ENCODE measurements at regions not wholly inside any gene's neighbourhood (a gene's known extent, or its start where the extent isn't known, plus 50 kb on each side); places are given as distances from the start of the nearest gene placed in this dataset.
"Not testable (repeated sequence)": the region's sequence is repeated elsewhere in the genome, so short reads cannot be mapped to it uniquely, and the experiment has no call there.

- DNase-seq: no peak
Observed at GRCh38 chr9:38253200-38253599, 139.3 kb upstream of the ALDH1B1 start.

- no peak for DNase-seq
Observed at GRCh38 chr9:38251036-38251860, 141.3 kb upstream of the ALDH1B1 start.

DNA sequence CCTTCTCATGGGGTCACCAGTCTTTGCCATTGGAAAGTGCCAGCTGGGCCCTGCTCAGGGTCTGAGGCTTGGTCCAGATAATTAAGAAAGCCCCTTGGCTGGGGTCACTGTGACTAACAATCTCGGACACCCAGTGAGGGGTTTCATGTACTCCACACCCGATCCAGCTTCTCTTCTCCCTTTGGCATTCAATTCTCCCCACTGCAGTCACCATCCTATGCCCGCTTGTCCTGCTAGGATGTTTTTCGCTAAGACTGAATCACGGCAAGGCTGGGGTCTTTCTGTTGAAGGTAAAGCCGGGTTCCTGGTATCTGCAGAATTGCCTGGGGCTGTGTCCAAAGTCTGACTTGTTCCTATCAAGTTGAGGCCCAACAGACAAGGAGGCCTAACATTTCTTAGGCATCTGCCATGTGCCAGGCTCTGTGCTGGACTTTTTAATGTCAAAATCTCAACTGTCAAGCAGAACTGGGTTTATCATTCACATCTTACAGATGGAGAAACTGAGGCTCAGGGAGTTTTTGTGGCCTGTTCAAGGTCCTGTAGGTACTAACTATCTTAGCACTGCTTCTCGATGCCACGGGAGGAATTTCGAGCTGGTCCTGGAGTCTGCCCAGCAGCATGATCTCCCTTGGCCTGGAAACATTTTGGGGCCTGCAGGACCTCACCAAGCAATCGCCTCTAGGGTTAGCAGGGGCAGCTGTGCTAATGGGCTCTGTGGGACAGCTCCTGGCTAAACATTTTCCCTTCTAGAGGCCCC, 142.0 kb upstream of the ALDH1B1 start:
- DNase-seq: no peak

GRCh38 chr9:38249587-38250210, 142.8 kb upstream of the ALDH1B1 start:
- no peak for DNase-seq

DNA sequence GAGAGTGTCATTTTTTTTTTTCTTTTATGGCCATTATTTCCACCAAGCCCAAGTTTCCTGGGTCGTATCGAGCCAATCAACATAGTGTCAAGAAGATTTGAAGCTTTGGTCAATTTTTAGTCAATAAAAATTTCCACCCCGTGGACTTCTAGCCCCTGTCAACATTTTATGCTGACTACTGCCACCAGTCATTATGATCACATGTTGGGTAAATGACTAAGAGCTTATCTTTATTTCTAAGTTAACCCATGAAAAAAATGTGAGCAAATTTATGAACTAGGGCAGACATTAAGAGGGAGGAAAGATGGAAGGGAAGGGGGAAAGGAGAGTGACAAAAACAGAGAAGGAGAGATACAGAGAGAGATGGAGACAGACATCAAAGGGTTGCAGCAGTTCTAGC, 143.5 kb upstream of the ALDH1B1 start:
- no peak for DNase-seq

GRCh38 chr9:38246833-38247232, 145.7 kb upstream of the ALDH1B1 start:
- no peak for DNase-seq

DNA sequence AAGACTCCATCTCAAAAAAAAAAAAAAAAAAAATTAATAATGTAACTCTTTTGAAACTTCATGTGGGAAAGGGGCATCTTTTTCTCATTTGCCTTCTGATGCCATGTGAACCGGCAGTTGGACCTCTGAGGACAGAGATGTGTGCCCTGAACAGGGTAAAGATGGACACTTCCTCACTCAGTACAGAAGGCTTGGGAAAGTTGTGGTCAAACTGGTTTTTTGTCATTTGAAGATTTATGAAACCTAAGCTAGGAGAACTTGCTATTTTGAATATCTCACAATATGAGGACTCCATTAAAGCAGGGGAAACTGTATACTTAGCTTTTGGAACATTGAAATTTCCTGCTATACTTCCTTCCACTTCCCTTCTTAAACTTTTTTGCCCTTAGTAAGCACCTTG, 147.5 kb upstream of the ALDH1B1 start:
- no peak for DNase-seq

DNA sequence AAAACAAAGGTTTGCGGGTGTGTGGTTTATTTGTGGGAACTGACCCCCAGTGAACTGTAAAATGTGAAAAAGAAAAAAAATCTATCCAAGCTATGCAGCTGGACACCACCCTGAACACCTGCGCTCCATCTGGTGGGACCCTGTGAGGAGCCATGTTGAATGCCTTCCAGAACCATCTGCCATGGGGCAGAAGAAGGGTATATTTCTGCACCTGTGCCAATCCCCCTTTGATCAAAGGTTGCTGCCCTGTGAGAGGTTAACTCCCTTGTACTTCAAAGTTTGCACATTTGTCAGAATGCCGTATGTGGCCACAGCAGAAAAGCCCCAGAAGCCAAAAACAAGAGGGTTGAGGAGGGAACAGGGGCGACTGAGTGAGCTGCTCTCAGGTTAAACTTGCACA, 148.5 kb upstream of the ALDH1B1 start:
- no peak for DNase-seq

GRCh38 chr9:38242151-38242550, 150.4 kb upstream of the ALDH1B1 start:
- DNase-seq: not testable (repeated sequence)

- no peak for DNase-seq
Observed at GRCh38 chr9:38240051-38240450, 152.5 kb upstream of the ALDH1B1 start.

- no peak for DNase-seq
Observed at GRCh38 chr9:38235244-38235643, 157.3 kb upstream of the ALDH1B1 start.

- no peak for DNase-seq
Observed at GRCh38 chr9:38234479-38235170, 157.9 kb upstream of the ALDH1B1 start.

GRCh38 chr9:38233796-38234355, 158.6 kb upstream of the ALDH1B1 start:
- DNase-seq: no peak

GRCh38 chr9:38233343-38233742, 159.2 kb upstream of the ALDH1B1 start:
- DNase-seq: no peak

- no peak for DNase-seq
Observed at GRCh38 chr9:38232895-38233294, 159.6 kb upstream of the ALDH1B1 start.

DNA sequence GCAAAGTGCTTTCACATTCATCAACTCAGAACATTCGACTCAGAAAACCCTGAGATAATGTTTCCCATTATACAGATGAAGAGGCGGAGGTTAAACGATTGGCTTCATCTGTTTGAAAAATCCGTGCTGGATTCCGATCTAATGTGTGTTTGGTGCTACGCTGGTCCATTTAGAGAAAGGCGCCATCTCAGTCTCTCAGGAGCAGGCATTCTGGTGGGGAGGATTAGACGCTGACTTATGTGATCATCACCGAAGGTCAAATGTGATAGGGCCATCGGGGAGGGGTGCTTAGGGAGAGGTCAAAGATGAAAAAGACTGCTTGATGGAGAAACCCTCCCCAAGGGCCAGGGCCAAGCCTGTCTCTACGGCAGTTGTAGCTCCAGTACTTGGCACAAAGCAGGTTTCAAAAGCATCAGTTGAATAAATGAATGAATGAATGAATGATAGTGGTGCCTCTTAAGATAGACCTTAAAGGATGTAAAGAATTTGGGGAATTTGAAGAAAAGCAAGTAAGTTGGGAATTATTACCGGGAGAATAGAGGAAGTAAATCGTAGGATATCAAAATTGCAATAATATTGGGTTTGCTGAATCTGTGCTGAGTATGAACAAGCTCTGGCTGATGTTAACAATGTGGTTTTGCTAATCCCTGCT, 160.6 kb upstream of the SHB start:
- DNase-seq: no peak

- DNase-seq: no peak
Observed at GRCh38 chr9:38229104-38229500, 160.1 kb upstream of the SHB start.

DNA sequence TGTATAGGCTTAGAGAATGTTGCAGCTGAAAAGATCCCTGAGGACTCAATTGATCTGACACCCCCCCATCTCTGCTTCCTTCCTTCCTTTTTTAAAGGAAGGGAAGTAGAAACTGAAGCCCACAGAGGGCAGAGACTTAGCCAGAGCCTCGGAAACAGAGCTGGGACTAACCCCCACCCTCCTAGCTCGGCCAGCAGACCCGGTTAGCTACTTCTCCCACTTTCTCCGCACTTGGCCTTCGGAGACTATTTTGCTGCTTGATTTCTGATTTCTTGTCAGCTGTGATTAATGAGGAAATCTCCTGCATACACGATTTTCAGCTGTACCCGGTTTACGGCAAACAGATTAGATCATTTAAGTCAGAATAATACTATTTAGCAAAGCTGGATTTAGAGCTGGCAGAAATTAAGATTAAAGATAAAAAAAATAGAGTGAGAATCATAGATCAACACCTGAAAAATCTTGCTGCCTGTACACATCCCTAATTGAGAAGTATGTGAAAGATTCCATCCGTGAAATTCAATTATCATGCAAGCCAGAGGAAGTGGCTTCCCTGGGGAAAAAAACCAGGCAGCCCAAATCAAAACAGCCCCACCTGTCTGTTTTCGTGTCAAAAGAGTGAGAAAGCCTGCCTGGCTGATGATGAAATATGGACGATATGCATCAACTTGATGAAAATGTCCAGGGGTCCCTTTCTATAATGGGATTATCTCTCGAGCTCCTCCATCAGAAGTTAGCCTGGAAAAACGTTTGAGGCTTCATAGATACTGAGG, 159.5 kb upstream of the SHB start:
- DNase-seq: no peak

- no peak for DNase-seq
Observed at GRCh38 chr9:38227656-38228055, 158.6 kb upstream of the SHB start.

DNA sequence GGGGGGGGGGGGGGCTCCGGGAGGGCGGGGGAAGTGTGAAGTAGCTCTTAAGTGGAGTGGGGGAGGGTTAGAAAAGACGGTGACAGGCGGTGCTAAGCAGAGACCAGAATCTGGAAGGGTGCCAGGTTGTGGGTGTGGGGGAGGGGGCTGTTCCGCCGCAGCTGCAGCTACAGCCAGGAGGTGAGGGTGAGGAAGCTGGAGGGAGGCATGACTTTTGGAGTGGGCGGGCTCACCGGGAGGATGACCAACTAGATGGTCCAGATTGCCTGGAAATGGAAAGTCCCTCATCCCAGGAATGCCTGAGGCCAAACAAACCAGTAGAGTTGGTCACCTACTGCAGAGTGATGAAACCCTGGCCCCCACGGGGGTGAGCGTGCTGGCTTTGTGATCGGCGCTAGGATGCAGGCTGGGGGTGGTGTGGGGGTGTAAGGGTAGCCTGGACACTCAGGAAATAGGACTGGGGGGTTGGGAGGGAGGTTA, 158.1 kb upstream of the SHB start:
- peak; percentile 44 for DNase-seq

GRCh38 chr9:38226491-38226951, 157.5 kb upstream of the SHB start:
- DNase-seq: no peak

Data from KG1 (cell line).